Prostate gland (tissue), 2 donors: ENCODE measurements at regions not wholly inside any gene's neighbourhood (a gene's known extent, or its start where the extent isn't known, plus 50 kb on each side); places are given as distances from the start of the nearest gene placed in this dataset.

Source experiments
- DNase-seq: peaks from one replicate; pipeline ENCODE4 v3.0.0-alpha.2; 2019; ENCODE audit warnings: low spot score
- H3K27ac ChIP-seq, 2 donors: fragments of 200-600 bp; sonication (generic); 2 replicates each; pipeline ENCODE4 v1.5.1; 2017 to 2019
- H3K27me3 ChIP-seq: fragments of 200-600 bp; sonication (generic); replicated peaks from 2 replicates; pipeline ENCODE4 v1.5.1; 2019; ENCODE audit not compliant: insufficient read depth
- H3K36me3 ChIP-seq, 2 donors: fragments of 200-600 bp; sonication (generic); 1 replicate in 1 of 2; 2 replicates in 1 of 2; pipeline versions ENCODE4 v1.5.1 to v1.8.1; 2017 to 2019
- H3K4me1 ChIP-seq: fragments of 200-600 bp; sonication (generic); replicated peaks from 2 replicates; pipeline ENCODE4 v1.5.1; 2019
- H3K4me3 ChIP-seq, 2 donors: fragments of 200-600 bp; sonication (generic); 2 replicates each; pipeline ENCODE4 v1.5.1; 2017 to 2019
- H3K9me3 ChIP-seq: fragments of 200-600 bp; sonication (generic); 2 replicates; pipeline ENCODE4 v1.5.1; 2017
- CTCF ChIP-seq, 4 experiments: fragments of 200-600 bp in 2 of 4; fragments of 450-650 bp in 2 of 4; sonication (generic) in 2 of 4; IDR thresholded peaks; 1 replicate in 3 of 4; 2 replicates in 1 of 4; pipeline ENCODE4 v1.5.1; 2016 to 2019; ENCODE audit warnings: antibody characterized with exemption in 4 of 4, mild to moderate bottlenecking in 2 of 4, moderate library complexity in 2 of 4
- POLR2A ChIP-seq: fragments of 450-650 bp; IDR thresholded peaks from one replicate; pipeline ENCODE4 v1.6.1; 2016; ENCODE audit warnings: antibody characterized with exemption, mild to moderate bottlenecking
- POLR2AphosphoS5 ChIP-seq: sonication (generic); formaldehyde crosslinking; IDR thresholded peaks from one replicate; pipeline ENCODE4 v1.6.1; 2017; ENCODE audit warnings: antibody characterized with exemption
- WGBS: methylation state at CpG from one replicate; pipeline ENCODE4 v1.1.5; 2018; 5-methylcytosine and 5-hydroxymethylcytosine counted together
- intact Hi-C: fragments of 100-400 bp; cut with DNase I; formaldehyde crosslinking; loops from one replicate; pipeline ENCODE4 v1.14.2; 2022

DNA sequence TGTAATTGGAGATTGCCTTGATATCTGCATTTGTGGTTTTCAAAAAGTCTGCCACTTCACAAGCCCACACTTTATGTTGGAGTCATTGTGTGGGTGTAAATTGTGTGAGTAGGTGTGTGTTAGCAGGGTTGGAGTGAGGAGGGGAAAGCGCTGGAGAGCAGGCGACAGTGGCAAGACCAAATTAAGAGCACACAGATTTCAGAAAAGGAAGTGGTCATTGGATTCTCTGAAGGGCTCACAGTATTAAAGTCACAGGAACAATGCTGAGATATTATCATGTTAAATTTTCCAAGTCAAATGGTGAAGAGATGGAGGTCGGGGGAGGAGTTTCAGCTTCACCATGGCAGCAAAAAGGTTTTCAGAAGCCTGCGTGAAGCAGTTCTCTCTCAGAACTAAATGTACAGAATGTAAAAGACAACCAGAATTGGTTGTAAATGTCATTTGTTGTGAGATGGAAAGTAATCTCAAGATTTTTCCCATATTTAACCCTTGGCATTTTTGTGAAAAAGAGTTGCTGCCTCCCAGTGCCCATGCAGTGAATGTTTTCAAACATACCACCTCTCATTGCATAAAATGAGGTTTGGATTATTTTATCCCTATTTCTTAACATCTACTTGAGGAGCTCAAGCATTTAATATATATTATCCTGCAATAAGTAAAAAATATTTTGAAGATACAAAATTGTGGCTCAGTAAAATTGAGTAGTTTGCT, 265.9 kb downstream of the ZNF674 start:
- Histone ChIP-seq H3K36me3 (no peaks in the 10 kb centered on the region), H3K27me3 (no peaks in the 10 kb centered on the region), H3K27ac (no peak overlapping the region), H3K9me3 (no peaks in the 10 kb centered on the region), H3K4me3 (no peak overlapping the region), H3K4me1 (no peaks in the 10 kb centered on the region)
- TF ChIP-seq POLR2AphosphoS5 (no peak), POLR2A (no peak)
- intact Hi-C loops: no loop called here
- no peak for DNase-seq
- WGBS: 39% methylated on average over 4 of the region's 4 CpGs

GRCh38 chrX:46278572-46278971, 266.6 kb downstream of the ZNF674 start:
- 83% methylated on average over 2 of the region's 2 CpGs for WGBS
- H3K9me3 ChIP-seq: no peaks in the 10 kb centered on the region
- H3K27ac ChIP-seq: no peak overlapping the region
- H3K27me3 ChIP-seq: no peaks in the 10 kb centered on the region
- no peak for TF ChIP-seq POLR2A
- no peak for TF ChIP-seq POLR2AphosphoS5
- no peak for TF ChIP-seq CTCF (IDR thresholded peaks at IDR 0.05)
- no peak for DNase-seq
- H3K36me3 ChIP-seq: no peaks in the 10 kb centered on the region
- intact Hi-C loops: no loop called here
- H3K4me1 ChIP-seq: no peaks in the 10 kb centered on the region
- no peak overlapping the region for H3K4me3 ChIP-seq

- Histone ChIP-seq H3K4me1 (no peaks in the 10 kb centered on the region), H3K4me3 (no peak overlapping the region), H3K27me3 (no peaks in the 10 kb centered on the region), H3K36me3 (no peaks in the 10 kb centered on the region), H3K9me3 (no peaks in the 10 kb centered on the region), H3K27ac (no peak overlapping the region)
- intact Hi-C loops: no loop called here
- WGBS: 20% methylated on average over 1 of the region's 1 CpG
- DNase-seq: no peak
- TF ChIP-seq CTCF (IDR thresholded peaks at IDR 0.05): no peak
- no peak for TF ChIP-seq POLR2A
- TF ChIP-seq POLR2AphosphoS5: no peak
Observed at GRCh38 chrX:46268412-46268811, 276.8 kb downstream of the ZNF674 start.

GRCh38 chrX:46263494-46263893, 281.7 kb downstream of the ZNF674 start:
- Histone ChIP-seq H3K9me3 (no peaks in the 10 kb centered on the region), H3K36me3 (no peaks in the 10 kb centered on the region), H3K27ac (no peak overlapping the region), H3K4me1 (no peaks in the 10 kb centered on the region), H3K4me3 (no peak overlapping the region), H3K27me3 (no peaks in the 10 kb centered on the region)
- WGBS: 81% methylated on average over 3 of the region's 3 CpGs
- intact Hi-C loops: no loop called here
- DNase-seq: no peak
- TF ChIP-seq POLR2AphosphoS5 (no peak), CTCF (IDR thresholded peaks at IDR 0.05) (no peak), POLR2A (no peak)

- TF ChIP-seq POLR2A: no peak
- TF ChIP-seq CTCF (IDR thresholded peaks at IDR 0.05): no peak
- TF ChIP-seq POLR2AphosphoS5: no peak
- Histone ChIP-seq H3K27ac (no peak overlapping the region), H3K9me3 (no peaks in the 10 kb centered on the region), H3K36me3 (no peaks in the 10 kb centered on the region), H3K27me3 (no peaks in the 10 kb centered on the region), H3K4me1 (no peaks in the 10 kb centered on the region), H3K4me3 (no peak overlapping the region)
- DNase-seq: no peak
- 68% methylated on average over 3 of the region's 3 CpGs for WGBS
- intact Hi-C loops: no loop called here
Observed at GRCh38 chrX:46262304-46262703, 282.9 kb downstream of the ZNF674 start.
